ENCODE measurements at regions not wholly inside any gene's neighbourhood (a gene's known extent, or its start where the extent isn't known, plus 50 kb on each side); places are given as distances from the start of the nearest gene placed in this dataset.
A peak's percentile ranks its signal among the peaks of the same experiment; 100 is the strongest.

DNA sequence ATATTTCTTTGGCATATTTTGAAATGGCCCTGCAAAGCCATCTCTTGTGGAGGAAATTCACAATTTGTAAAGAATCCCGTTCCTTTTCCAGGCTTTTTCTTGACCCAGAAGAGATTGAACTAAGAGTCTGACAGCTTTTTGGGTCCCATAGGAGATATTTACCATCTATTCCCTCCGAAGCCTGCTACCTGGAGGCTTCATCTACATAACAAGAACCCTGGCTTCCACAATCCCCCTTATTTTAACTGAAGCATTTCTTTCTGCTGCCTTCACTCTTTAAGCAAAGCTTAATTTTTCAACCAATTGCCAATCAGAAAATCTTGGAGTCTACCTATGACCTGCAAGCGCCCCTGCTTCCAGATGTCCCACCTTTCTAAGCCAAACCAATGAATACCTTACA is 248.1 kb upstream of the GADL1 start:
- DNase-seq (ENCODE audit: low read depth): no peak

- DNase-seq (ENCODE audit: low read depth): no peak
These were observed 250.6 kb upstream of the GADL1 start for GRCh38 chr3:31145062-31145461.

GRCh38 chr3:31147550-31147949 is 253.1 kb upstream of the GADL1 start:
- no peak for DNase-seq (ENCODE audit: low read depth)

- DNase-seq (ENCODE audit: low read depth): no peak
These were observed 262.7 kb upstream of the GADL1 start for GRCh38 chr3:31157047-31157694.

DNA sequence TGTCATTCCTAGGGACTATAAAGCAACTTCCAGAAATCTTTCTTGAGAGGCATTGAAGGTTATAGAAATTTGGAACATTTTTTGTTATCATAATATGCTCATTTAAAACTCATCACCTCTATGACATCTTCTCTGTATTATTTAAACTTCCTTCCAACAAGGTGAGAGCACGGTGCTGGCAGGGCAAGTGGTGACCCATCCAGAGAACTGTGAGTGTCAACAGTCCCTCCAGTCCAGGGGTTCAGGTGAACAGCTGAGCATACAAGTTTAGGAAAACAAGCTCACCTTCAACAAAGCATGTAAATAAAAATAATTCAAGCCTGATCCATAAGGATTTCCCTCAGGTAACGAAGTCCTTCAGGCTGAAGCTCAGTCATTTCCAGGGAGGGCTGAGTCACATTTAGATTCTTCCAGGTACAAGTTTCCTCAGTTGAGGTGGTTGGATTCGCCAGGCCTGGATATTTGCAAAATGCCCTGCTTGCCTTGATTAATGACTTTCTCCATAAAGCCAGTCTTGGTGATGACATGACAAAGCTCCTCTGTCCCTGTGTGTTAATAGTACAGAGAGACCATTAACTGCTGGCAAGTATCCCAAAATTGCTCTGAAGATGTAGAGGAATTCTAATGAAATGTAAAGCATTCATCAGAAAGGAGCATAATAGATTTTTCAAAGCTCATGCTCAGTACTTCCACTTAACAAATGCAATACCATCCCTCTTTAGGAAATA is 263.6 kb upstream of the GADL1 start:
- DNase-seq (ENCODE audit: low read depth): no peak

- DNase-seq (ENCODE audit: low read depth): no peak
These were observed 265.0 kb upstream of the GADL1 start for GRCh38 chr3:31159331-31160039.

GRCh38 chr3:31161889-31162288 is 267.4 kb upstream of the GADL1 start:
- no peak for DNase-seq (ENCODE audit: low read depth)

DNA sequence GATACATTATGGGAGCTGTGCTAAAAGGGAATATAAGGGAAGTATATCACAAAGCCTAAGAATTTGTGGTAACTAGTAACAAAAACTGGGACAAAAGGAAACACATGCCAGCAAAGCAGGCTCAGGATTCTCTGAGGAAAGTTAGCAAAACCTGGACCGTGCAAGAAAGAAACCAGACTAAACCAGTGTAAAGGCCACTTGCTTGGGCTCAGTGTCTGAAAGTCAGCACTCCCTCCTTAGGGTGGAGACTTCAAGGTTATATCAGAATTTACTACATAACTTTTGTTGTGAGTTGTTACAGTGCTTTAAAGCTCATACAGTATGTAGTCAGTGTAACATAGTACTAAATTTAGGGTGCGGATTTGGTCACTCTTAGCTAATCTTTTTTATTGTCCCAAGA is 269.9 kb upstream of the GADL1 start:
- no peak for DNase-seq (ENCODE audit: low read depth)

- DNase-seq (ENCODE audit: low read depth): no peak
These were observed 271.0 kb upstream of the GADL1 start for GRCh38 chr3:31165399-31165860.

GRCh38 chr3:31166249-31166885 is 271.9 kb upstream of the GADL1 start:
- DNase-seq (ENCODE audit: low read depth): peak; percentile 83

DNA sequence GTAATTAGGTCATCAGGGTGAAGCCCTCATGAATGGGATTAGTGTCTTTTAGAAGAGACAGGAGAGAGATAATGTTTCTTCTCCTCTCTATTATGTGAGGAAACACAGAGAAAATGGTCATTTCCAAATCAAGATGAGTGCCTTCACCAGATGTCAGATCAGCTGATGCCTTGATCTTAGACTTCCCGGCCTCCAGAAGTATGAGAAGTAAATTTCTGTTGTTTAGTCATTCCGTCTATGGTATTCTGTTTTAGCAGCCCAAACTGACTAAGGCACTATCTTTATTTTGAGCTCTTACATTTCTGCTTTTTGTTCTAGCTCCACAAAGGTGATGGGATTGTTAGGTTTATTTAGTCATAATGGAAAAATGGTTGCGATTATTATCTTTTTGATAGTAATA is 273.2 kb upstream of the GADL1 start:
- DNase-seq (ENCODE audit: low read depth): no peak

DNA sequence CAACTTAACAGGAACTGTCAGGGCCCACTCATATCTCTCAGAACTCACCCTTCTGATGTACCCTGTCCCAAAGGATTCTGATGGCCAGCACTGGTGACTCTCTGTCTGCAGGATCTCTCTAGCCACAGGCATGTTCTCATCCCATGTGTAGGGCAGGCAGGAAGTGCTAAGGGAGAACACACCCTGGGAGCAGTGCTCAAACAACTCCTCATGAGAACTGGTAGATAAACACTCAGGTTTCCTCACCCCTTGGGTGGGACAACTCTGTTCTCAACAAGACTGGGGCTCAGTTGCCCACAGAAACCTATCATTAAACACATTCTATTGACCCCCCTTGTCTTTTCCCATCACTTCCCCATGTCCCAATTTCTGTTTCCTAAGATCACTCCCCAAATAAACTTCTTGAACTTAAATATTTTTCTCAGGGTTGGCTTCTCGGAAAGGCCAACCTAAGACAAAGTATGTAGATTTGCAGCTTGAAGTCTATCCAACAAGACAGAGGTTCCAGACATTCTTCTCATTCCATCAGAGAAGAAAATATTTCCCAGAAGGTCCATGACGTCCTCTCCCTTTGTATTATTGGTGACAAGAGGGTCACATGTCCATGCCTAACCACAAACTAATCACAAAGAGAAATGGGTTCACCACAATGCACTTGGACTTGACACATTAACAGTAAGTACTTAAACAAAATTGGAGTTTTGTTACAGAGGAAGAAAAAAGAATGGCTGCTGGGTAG is 276.6 kb upstream of the GADL1 start:
- peak; percentile 96 for DNase-seq (ENCODE audit: low read depth)

GRCh38 chr3:31172336-31172735 is 277.9 kb upstream of the GADL1 start:
- DNase-seq (ENCODE audit: low read depth): no peak

GRCh38 chr3:31173118-31173718 is 278.8 kb upstream of the GADL1 start:
- DNase-seq (ENCODE audit: low read depth): no peak

- no peak for DNase-seq (ENCODE audit: low read depth)
These were observed 279.6 kb upstream of the GADL1 start for GRCh38 chr3:31174079-31174478.

GRCh38 chr3:31176045-31176444 is 281.6 kb upstream of the GADL1 start:
- no peak for DNase-seq (ENCODE audit: low read depth)

DNA sequence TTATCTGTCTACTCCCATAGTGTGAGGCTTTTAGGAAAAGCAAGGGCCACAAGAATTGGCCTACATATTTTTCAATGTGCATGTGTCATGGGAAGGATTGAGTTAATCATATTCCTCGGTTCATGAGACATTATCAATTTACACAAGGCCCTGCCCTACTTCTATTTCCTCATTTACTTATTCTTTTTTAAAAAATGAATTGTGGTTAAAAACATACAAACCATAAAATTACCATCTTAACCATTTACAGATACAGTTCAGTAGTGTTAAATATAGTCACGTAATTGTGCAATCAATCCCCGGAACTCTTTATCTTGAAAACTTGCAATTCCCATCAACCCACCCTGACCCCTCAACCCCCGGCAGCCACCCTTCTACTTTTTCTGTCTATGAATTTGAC is 284.0 kb upstream of the GADL1 start:
- no peak for DNase-seq (ENCODE audit: low read depth)

DNA sequence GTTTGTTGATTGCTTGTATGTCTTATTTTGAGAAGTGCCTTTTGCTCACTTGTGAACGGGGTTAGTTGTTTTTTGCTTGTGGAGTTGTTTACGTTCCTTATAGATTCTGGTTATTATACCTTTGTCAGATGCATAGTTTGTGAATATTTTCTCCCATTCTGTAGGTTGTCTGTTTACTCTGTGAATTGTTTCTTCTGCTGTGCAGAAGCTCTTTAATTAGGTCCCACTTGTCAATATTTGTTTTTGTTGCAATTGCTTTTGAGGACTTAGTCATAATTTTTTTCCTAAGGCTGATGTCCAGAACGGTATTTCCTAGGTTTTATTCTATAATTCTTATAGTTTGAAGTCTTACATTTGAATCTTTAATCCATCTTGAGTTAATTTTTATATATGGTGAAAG is 285.3 kb upstream of the GADL1 start:
- DNase-seq (ENCODE audit: low read depth): no peak

GRCh38 chr3:31180274-31180673 is 285.8 kb upstream of the GADL1 start:
- no peak for DNase-seq (ENCODE audit: low read depth)

DNA sequence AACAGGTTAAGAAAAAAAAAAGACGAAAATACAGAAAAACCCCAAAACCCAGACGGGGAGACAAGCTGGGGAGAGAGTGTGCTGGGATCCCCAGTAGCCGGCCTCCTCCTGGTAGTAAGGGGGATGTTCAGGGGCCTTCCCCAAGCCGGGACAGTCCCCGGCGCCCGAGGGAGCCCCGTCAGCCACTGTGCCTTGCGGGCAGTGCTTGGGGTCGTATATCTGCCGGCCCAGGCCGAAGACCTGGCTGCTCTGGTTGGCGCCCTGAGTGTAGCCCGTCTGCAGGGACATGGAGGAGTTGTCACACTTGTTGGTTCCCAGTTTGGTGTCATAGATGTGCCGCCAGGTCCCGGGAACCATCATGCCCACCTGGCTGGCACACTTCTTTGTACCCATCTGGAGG is 287.2 kb upstream of the GADL1 start:
- no peak for DNase-seq (ENCODE audit: low read depth)

DNA sequence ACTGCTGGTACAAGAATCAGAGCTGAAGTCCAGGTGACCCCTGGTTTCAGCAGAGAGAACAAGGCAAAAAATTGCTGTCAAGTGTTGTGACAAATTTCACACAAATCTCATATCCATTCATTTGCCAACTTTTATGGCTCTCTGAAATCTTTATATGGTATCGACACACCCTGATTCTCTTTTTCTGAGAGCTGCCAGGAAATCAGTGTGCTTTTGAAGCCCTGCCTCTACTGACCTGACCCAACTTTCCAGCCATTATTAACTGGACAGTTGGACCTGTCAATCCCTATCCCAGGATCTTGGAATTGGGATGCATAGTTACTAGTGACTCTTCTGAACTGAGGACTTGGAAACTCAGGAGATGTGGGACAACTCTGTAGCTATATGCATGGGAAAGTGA is 288.2 kb upstream of the GADL1 start:
- no peak for DNase-seq (ENCODE audit: low read depth)

All from non-pigmented ciliary epithelial cell (primary cell).